ENCODE measurements at regions not wholly inside any gene's neighbourhood (a gene's known extent, or its start where the extent isn't known, plus 50 kb on each side); places are given as distances from the start of the nearest gene placed in this dataset.
"Not testable (repeated sequence)": the region's sequence is repeated elsewhere in the genome, so short reads cannot be mapped to it uniquely, and the experiment has no call there.

DNA sequence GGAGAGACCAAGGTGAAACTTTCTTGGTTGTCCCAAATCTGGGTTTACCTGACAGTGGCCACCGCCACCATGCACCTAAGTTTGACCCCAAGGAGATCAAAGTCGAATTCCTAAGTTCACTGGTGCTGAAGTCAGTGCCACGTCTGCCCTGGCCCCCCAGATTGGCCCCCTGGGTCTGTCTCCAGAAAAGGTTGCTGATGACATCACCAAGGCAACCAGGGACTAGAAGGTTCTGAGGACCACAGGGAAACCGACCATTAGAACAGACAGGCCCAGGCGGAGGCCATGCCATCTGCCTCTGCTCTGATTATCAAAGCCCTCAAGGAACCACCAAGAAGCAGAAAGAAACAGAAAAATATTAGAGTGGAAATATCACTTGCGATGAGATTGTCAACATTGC lies 91.2 kb downstream of the DLL1 start:
- DNase-seq (ENCODE audit: low read depth in 2 of 2, low spot score in 1 of 2), result no peak

DNA sequence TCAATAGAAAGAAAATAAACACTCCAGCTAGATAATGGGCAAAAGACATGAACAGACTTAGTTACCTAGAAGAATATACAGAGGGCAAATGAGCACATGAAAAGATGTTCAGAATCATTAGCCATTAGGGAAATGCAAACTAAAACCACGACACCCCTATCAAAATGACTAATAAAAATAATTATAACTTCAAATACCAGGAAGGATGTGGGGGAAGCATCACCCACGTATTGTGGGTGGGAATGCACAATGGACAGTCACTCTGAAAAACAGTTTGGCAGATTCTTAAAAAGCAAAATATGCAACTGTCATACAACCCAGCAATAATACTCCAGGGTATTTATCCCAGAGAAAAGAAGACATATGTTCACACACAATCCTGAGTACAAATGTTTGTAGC lies 92.6 kb downstream of the DLL1 start:
- no peak for DNase-seq (ENCODE audit: low read depth in 2 of 2, low spot score in 1 of 2)

DNA sequence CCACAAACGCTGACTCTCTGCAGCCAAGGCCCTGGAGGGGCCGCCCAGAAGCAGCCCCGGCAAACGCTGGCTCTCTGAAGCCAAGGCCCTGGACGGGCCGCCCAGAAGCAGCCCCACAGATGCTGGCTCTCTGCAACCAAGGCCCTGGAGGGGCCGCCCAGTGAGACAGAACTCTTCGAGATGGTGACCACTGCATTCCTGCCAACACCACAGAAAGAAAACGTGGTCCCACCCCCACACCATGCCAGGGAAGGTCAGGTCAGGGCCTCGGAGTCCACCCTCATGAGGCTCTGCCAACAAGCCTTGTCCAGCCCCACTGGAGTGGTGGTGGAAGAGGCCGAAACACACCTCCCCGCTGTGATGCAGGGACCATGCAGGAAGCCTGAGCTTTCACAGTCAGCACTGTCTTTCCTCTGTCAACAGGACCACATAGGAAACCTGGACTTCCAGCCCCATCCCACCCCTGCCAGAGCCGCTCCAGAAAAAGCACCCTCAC lies 97.5 kb downstream of the DLL1 start:
- DNase-seq (ENCODE audit: low read depth in 2 of 2, low spot score in 1 of 2), result no peak

DNA sequence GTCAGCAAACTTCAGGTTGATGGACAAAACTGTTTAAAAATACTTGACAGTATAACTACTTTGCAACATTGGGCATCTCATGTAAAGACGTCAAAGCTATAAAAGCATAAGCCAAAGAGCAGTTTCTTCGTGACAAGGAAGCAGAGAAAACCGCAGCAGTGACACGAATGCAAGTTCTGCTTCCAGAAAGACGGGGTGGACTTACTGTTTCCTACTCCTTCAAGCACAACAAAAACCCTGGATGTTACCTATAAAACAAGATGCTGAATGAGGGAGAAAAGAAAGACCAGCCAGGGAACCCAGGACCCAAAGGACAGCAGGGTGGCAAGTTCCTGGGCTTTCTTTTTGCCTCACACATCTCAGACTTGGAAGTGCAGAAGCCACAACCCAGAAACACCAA lies 98.0 kb downstream of the DLL1 start:
- DNase-seq (ENCODE audit: low read depth in 2 of 2, low spot score in 1 of 2), result no peak

DNA sequence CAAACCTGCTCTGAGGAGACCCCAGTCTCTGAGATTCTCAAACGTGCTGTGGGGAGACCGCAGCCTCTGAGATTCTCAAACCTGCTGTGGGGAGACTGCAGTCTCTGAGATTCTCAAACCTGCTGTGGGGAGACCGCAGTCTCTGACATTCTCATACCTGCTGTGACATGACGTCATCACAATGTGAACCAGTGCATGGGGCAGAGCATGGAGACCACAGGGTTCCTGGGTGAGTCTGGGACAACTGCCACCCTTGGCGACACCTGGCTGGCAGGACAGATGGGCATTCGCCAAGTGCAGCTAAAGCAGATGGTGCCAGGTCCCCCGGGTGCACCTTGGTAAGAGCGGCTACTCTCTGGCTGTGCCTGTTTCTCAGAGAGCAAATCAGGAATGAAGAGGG lies 98.8 kb downstream of the DLL1 start:
- not testable (repeated sequence) for DNase-seq (ENCODE audit: low read depth in 2 of 2, low spot score in 1 of 2)

DNA sequence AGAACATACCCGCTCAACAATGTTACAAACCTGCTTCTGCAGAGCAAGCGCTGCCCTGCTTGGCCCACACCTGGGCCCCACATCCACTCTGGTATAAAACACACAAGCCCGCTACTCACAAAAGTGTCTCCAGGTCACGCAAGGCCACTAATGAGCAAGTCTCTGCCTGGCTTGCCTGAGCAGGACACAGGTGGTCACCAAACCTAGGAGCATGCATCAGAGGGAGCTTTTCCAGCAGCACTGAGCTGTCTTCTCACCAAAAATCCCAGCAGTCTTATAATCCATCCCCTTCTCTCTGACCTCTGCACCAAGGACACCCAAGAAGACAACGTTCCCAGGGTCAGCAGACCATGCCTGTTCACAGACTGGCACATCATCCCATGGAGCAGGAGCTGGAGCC lies 100.8 kb downstream of the DLL1 start:
- no peak for DNase-seq (ENCODE audit: low read depth in 2 of 2, low spot score in 1 of 2)

DNA sequence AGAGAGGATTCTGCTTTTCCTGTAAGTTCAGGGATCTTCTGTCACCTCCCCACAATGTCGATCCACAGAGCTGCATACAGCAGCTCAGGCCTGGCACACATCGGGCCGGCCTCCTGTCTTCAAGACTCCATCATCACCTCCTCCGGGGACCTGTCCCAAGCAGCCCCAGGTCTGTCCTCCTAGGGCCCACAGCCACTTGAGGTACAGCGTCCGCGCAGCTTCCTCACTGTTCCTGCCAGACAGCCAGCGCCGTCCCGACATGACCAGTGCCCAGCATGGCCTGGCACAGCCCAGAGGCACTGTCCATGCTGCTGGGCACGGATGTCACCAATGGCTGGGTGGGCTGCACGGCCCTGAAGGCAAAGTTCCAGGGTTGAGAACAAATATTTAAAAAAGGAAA lies 101.6 kb downstream of the DLL1 start:
- DNase-seq (ENCODE audit: low read depth in 2 of 2, low spot score in 1 of 2), result no peak

DNA sequence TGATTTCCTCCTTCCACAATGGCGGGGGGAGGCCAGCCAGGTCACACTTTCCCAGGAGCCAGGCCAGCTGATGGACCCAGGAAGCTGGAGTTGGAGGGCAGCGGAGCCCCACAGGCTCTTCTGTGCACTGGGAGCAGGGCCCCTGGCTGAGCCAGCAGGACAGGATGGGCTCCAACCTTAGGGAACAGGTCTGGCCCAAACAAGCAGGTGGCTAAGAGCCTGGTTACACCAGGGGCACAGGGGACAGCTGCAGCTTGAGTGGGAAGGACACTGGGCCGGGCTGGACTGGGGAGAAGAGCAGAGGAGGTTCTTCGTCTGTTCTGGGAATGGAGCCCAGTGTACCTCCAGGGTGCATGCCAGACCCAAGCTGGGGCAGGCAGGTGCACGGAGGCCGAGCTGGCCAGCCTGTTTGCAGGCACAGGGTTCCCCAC lies 102.3 kb downstream of the DLL1 start:
- DNase-seq (ENCODE audit: low read depth in 2 of 2, low spot score in 1 of 2), result no peak

DNA sequence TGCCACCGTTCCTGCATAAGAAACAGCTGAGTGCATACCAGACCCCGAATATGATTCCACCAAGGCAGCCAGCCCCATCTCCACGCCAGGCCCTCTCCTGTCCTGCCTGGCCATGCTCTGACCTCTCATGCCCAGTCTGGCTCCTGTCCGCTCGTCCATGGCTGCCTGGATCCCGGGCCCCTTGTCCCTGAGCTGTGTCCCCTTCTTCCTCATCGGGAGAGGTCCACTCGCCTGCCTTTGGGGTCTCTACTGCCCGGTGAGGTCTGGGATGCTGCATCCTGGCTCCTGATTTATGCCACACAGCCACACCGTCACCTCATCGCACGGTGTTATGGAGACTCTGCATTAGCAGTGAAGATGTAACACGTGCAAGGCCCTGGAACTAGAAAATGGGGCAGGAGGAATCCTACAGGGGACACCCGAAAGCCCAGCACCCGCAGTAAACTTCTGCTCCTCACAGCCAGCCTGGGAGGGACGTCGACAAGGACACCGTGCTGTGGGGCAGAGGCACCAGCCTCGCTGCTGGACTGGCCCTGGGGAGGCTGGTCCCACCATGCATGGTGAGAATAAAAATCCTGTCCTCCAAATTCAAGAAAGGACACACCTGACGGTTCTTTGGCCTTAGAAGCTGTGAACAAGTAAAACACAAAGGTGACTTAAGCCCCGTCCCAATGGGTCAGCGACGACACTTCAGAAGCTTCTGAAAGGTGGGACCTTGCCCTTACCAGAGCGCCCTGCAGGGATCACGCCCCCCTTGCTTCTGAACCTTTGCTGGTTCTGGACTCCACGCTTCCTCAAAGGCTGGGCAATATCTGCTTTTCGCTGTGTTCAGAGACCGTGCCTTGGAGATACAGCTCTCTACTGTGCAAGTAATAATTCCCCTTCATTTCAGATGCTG lies 103.0 kb downstream of the DLL1 start:
- DNase-seq (ENCODE audit: low read depth in 2 of 2, low spot score in 1 of 2), result no peak

DNA sequence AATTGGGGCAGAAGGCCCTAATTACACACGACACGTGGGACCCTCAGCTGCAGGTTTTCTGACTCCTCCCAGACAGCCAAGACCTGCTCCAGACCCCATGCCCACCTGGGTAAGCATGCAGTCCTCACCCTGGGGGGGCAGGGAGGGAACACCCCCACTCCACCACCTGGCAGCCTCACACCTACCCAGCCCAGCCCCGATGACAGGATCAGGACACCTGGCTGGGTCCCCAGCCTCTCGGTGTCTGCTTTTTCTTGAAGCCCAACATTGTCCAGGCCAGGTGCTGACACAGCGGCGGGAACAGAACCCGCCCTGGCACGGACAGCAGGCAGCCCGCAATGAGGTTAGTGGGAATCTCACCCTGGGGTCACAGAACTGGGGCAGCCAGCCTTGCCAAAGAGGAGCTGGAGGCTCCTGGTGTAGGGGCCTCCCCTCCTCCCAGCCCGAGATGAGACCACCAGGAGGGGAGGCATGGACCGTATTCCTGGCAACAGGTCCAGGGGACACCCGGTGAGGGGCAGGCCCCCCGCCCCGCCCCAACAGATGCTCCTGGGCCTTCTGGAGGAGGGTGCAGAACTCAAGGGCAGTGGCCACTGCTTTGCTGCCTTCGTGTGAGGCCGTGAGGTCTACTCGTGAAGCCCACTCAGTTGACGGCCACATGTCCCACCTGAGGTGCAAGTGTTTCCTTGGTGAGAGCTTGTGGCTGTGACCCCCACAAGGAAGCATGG lies 103.8 kb downstream of the DLL1 start:
- DNase-seq (ENCODE audit: low read depth in 2 of 2, low spot score in 1 of 2), result no peak

DNA sequence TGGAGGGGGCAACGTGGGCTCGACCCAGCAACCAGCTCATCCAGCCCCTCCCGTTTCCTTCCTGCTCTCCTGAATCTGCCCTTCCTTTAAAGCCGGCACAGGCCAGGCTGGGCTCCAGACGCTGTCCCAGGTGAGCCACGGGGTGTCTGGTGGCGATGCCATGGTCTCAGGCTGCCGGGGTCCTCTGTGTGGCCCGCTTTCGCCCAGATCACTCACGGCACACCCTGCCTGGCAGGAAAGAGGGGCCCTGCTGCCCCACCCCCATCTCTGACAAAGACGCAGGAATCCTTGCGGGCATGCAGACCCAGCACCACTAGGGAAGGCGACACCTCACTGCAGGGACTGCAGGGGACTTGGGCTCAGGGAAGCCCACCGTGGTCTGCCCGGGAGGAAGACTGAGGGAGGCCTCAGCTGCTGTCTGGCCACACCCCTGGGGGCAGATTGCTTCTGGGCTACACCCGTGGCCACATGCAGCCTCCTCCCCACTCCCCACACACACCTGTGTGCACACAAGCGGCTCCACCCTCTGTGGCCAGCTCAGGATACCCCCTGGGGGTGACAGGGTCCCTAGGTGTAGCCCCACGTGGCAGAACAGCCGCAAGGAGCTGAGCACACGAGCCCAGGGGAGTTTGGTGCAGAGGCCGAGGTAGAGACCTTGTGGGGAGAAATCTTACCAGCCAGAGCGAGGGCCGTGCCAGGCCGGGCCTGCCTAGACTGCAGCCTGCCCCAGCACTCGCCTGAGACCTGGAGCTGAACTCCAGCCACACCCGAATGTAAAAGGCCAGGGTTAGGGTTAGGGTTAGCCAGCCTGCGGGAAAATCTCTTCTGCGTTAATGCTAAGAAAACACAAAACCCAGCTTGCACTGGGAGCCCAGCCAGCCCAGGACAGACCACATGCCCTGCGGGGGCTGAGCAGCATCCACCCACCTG lies 104.6 kb downstream of the DLL1 start:
- no peak for DNase-seq (ENCODE audit: low read depth in 2 of 2, low spot score in 1 of 2)

DNA sequence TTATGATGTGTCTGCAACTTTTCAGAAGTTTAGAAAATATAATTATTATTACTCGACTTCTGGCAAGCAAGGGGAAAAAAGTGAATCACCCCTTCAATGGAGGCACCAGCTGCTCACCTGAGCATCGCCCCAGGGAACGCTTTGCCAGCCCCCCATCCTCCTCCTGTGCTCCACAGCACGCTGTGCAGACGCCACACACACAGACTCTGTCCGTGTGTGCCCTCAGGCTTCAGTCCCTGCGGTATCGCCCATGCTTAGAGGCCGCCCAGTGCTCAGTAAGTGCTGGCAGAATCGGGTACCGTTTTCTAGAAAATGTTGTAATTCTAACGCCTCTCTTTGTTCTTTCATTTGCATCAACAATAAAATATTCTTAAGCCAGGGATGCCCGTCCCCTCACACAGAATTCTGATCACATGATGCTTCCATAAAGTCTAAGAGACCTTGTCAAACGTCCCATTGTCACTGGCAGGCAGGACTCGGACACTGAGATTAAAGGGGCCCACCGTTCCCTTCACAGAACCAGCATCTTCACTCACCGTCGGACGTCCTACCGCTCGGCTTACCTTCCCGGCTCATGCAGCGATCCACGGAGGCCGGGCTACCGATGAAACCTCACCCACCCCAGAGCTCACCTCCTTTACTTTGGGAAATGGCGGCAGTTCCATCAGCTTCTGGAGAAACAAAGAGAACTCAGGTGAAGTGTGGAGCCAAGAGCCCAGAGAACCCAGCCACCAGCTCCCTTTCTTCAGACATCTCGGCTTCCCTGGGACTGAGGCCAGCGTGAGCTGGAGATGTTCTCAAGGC lies 105.5 kb downstream of the DLL1 start:
- no peak for DNase-seq (ENCODE audit: low read depth in 2 of 2, low spot score in 1 of 2)

DNA sequence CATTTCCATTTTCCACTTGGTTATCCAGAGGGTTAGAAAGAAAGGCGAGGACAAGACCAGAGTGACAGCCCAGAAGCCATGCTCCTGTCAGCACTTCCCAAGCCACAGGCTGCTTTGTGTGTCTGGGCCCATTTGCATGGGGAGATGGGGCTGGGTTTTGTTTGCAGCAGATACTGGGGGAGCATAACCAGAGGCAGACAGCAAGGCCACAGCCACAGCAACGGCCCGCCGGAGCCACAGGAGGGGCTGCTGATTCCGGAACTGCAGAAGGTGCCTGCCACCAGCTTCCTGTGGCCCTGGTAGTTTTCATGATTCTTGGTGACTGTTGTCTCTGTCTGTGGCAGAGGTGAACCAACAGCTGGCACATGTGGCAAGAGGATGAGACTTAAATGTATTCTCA lies 106.6 kb downstream of the DLL1 start:
- DNase-seq (ENCODE audit: low read depth in 2 of 2, low spot score in 1 of 2), result no peak

DNA sequence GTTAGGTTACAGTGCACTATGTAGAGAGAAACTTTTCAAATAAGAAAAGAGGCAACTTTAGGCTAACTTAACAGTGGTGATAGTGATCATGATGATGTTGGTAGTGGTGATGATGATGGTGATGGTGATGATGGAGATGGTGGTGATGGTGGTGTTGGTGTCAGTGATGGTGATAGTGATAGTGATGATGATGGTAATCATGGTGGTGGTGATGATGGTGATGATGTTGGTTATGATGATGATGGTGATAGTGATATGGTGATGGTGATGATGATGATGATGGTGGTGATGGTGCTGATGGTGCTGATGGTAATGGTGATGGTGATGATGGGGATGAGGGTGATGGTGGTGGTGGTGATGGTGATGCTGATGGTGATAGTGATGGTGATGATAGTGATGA lies 107.4 kb downstream of the DLL1 start:
- no peak for DNase-seq (ENCODE audit: low read depth in 2 of 2, low spot score in 1 of 2)

DNA sequence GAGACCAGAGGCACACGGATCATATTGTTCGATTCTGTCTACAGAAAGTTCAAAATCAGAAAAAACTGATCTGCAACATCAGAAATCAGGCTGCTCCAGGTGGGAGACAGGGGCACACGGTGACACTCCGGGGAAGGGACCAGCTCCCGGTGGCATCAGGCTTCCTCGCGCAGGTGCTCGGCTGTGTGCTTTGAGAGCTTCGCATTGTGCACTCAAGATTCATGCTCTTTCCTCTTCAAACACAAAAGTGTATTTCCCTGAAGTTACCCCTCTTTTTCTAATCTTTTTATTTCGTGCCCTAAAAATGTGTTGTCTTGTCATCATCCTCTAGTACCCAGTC lies 108.1 kb downstream of the DLL1 start:
- no peak for DNase-seq (ENCODE audit: low read depth in 2 of 2, low spot score in 1 of 2)

DNA sequence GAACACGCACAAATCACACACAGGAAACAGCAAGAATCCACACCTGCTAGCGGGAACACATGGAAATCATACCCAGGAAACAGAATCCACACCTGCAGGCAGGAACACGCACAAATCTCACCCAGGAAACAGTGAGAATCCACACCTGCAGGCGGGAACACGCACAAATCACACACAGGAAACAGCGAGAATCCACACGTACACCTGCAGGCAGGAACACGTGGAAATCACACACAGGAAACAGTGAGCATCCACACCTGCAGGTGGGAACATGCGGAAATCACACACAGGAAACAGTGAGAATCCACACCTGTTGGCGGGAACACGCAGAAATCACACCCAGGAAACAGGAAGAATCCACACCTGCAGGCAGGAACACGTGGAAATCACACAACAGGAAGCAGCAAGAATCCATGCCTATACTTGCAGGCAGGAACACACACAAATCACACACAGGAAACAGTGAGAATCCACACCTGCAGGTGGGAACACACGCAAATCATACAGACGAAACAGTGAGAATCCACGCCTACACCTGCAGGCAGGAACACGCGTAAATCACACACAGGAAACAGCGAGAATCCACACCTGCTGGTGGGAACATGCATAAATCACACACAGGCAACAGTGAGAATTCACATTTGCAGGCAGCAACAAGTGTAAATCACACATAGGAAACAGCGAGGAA lies 108.6 kb downstream of the DLL1 start:
- no peak for DNase-seq (ENCODE audit: low read depth in 2 of 2, low spot score in 1 of 2)

DNA sequence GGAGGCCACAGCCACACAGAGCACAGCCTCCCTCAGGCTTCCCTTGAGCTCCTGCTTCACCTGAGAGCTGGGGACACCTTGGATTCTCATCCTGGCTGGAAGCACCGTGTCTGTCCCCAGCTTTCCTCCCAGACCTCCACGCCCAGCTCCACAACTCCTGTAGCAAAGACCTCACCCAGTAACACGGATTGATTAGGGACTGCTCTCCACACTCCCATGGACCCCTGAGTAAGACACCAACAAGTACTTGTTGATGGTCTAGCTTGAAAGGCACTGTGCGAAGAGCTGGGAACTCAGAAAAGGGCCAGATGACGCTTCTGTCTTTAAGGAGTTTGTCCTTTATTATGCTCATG lies 109.6 kb downstream of the DLL1 start:
- DNase-seq (ENCODE audit: low read depth in 2 of 2, low spot score in 1 of 2), result no peak

DNA sequence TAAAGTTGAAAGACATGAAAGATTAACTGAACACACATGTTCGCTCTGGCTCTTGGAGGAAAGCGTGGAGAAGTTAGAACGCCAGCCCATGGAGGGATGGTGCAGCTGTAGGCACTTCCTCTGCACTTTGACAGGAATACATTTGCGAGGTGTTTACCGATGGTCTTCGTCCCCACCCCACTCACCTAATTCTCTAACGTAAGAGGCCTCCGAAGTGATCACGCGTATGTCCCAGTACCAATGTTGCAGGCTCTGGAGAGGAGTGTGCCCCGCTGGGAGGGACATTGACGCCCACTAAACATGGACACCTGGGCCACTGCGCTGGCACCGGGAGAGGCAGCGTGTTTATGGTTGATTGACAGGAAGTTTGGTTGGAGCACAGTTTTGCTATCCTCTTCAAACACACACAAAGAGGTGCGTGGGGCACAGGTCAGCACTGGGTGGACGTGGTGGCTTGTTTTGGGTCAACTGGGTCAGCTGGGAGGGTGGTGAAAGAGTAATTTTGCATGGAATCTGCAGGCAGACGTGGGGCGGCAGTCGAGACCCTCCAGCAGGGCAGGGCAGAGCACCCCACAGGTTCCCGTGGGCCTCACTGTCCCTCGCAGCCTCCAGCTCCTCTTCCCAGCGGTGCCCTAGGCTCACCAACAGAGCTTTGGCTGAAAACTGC lies 110.1 kb downstream of the DLL1 start:
- DNase-seq (ENCODE audit: low read depth in 2 of 2, low spot score in 1 of 2), result no peak

DNA sequence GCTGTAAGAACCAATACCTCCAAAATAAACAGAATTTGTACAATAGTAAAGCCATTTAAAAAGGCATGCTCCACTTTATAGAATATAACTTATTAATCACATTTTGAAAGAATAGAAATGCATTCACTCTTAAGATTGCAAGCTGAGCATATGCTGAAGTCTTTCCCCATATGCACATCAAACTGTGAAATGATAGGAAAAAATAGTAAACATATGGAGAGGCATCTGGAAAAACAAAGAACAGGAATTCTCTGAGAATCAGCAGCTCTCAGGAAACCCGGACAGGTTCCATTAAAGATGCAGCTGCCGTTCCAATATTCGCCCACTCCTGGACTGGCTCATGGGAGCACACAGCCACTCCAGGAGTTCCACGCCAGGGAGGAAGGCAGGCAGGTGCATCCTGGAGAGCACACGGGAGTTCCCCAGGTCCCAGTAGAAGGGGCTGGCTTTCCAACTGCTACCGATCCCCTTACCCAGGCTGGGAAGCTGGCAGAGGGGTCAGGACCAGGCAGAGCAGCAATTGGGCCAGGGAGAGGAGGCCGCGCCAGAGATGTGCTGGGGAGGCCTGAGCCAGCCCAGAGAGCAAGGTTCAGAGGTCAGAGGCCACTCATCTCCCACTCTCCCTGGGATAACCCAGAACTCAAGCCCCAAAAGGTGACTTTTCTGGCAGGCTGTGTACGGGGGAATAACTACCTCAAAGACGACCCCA lies 111.1 kb downstream of the DLL1 start:
- no peak for DNase-seq (ENCODE audit: low read depth in 2 of 2, low spot score in 1 of 2)

Measured in stimulated activated CD8-positive, alpha-beta memory T cell treated with anti-CD3 and anti-CD28 coated beads, Interleukin-4, amount 100 ng/mL, for 1 hour (primary cell).